Sigmoid colon (tissue), 6 donors: ENCODE measurements at regions not wholly inside any gene's neighbourhood (a gene's known extent, or its start where the extent isn't known, plus 50 kb on each side); places are given as distances from the start of the nearest gene placed in this dataset.

Experiments used
- DNase-seq: peaks from one replicate; pipeline ENCODE4 v3.0.0-alpha.2; 2019
- H3K27ac ChIP-seq, 4 donors: fragments of 200-600 bp; sonication (generic); one replicate each; pipeline ENCODE4 v1.5.1; 2016 to 2019; ENCODE audit warnings: mild to moderate bottlenecking in 1 of 4
- H3K27me3 ChIP-seq, 3 donors: fragments of 200-600 bp; sonication (generic); one replicate each; pipeline ENCODE4 v1.5.1; 2019; ENCODE audit warnings: mild to moderate bottlenecking in 1 of 3
- H3K36me3 ChIP-seq, 4 donors: fragments of 200-600 bp; sonication (generic); one replicate each; pipeline ENCODE4 v1.5.1; 2016 to 2019
- H3K4me1 ChIP-seq, 4 donors: fragments of 200-600 bp; sonication (generic); one replicate each; pipeline ENCODE4 v1.5.1; 2017 to 2019
- H3K4me3 ChIP-seq, 4 donors: fragments of 200-600 bp; sonication (generic); one replicate each; pipeline ENCODE4 v1.5.1; 2017 to 2019; ENCODE audit warnings: mild to moderate bottlenecking in 2 of 4, moderate library complexity in 1 of 4
- H3K9me3 ChIP-seq, 4 donors: fragments of 200-600 bp in 3 of 4; sonication (generic) in 3 of 4; one replicate each; pipeline versions ENCODE4 v1.5.1 to v1.6.1; 2013 to 2019
- CTCF ChIP-seq, 4 experiments: fragments of 450-650 bp in 3 of 4; fragments of 200-600 bp in 1 of 4; IDR thresholded peaks; one replicate each; pipeline ENCODE4 v1.5.1; 2016 to 2019; ENCODE audit warnings: antibody characterized with exemption in 4 of 4, mild to moderate bottlenecking in 3 of 4, moderate library complexity in 2 of 4
- EP300 ChIP-seq, 4 donors: sonication (generic); formaldehyde crosslinking; IDR thresholded peaks; one replicate each; pipeline ENCODE4 v1.6.1; 2017; ENCODE audit warnings: antibody characterized with exemption in 4 of 4
- POLR2A ChIP-seq, 2 donors: fragments of 450-650 bp; IDR thresholded peaks; one replicate each; pipeline ENCODE4 v1.6.1; 2016; ENCODE audit warnings: antibody characterized with exemption in 2 of 2, mild to moderate bottlenecking in 2 of 2, moderate library complexity in 2 of 2
- POLR2AphosphoS5 ChIP-seq, 4 donors: sonication (generic); formaldehyde crosslinking; IDR thresholded peaks; one replicate each; pipeline ENCODE4 v1.6.1; 2017; ENCODE audit warnings: antibody characterized with exemption in 4 of 4
- WGBS, 2 donors: extraction: QIAGEN DNeasy Blood & Tissue Kit; methylation state at CpG; one replicate each; pipeline ENCODE4 v1.1.7; 2013; 5-methylcytosine and 5-hydroxymethylcytosine counted together
- intact Hi-C: fragments of 100-400 bp; cut with DNase I; formaldehyde crosslinking; loops from one replicate; pipeline ENCODE4 v1.15.1; 2023
- donor health status: healthy with polysubstance abuse.
- donor health status: healthy.

DNA sequence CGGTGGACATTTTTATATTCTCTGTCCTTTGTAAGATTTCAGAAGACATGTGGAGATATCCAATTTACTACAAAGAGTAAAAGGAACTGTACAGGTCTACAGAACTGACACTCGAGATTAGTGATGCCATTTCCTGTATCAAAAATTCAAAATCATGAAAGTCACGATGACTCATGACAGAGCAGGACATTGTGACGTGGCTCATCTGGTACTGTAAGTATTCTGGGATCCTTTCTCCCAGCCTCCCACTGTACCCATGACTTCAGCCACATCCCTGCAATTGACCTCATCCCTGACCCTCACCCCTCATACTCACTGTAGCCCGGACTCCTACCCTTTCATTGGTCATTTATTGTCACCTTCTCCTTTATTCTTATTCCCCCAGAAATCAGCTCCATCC lies 736.5 kb downstream of the EPHA4 start:
- no peaks in the 10 kb centered on the region for H3K9me3 ChIP-seq
- peaks cover 0 to 9% (median 0%) of the 10 kb centered on the region in 4 donors for H3K4me1 ChIP-seq
- H3K4me3 ChIP-seq = no peak overlapping the region
- H3K36me3 ChIP-seq = no peaks in the 10 kb centered on the region
- no peak for DNase-seq
- 68 to 72% methylated on average over 5 of the region's 5 CpGs for WGBS, 2 donors
- TF ChIP-seq POLR2AphosphoS5 (IDR thresholded peaks at IDR 0.05) (no peak), POLR2A (IDR thresholded peaks at IDR 0.05) (no peak), CTCF (IDR thresholded peaks at IDR 0.05) (no peak), EP300 (IDR thresholded peaks at IDR 0.05) (no peak)
- intact Hi-C loops = no loop called here
- no peaks in the 10 kb centered on the region for H3K27me3 ChIP-seq
- no peak overlapping the region for H3K27ac ChIP-seq

- Histone ChIP-seq H3K27me3 (no peaks in the 10 kb centered on the region), H3K9me3 (no peaks in the 10 kb centered on the region), H3K4me1 (peaks cover 0 to 9% (median 0%) of the 10 kb centered on the region in 4 donors), H3K36me3 (no peaks in the 10 kb centered on the region), H3K27ac (no peak overlapping the region), H3K4me3 (no peak overlapping the region)
- 76 to 79% methylated on average over 2 of the region's 2 CpGs for WGBS, 2 donors
- intact Hi-C loops = no loop called here
- no peak for DNase-seq
- TF ChIP-seq POLR2A (IDR thresholded peaks at IDR 0.05) = no peak
- TF ChIP-seq POLR2AphosphoS5 (IDR thresholded peaks at IDR 0.05) = no peak
- TF ChIP-seq CTCF (IDR thresholded peaks at IDR 0.05) = no peak
- TF ChIP-seq EP300 (IDR thresholded peaks at IDR 0.05) = no peak
Measured at GRCh38 chr2:220837226-220837625, 734.9 kb downstream of the EPHA4 start.

DNA sequence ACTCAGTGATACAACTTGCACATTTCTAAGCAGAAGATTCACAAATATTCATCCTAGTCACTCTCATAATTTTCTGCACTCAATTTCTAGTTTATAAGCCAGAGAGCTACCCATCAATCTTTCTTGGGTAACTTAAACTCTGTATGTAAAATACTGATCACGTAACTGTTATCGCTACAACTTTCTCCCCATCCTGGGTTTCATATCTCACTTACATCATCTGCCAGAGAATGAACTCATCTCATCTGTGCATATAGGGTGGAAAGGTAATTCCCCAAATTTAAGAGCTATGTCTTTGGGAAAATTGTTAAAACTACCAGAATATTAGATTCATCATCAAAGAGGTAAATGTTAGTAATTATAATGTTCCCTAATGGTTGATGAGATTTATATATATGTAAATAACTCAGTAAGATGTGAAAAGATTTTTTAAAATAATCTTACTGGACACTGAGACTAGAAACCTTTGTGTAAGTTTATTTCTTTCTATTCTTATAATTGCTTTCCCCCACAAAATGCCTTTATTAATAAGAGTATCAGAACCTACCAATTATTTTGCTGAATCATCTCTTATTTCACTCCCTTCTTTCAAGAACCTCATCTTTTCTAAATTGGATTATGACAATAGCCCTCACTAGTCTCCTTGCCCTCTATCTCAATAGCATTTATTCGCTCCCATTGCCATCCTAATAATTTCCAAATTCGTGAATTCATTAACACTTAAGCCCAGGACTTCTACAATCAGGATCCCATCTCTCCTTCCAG lies 729.0 kb downstream of the EPHA4 start:
- Histone ChIP-seq H3K36me3 (no peaks in the 10 kb centered on the region), H3K4me3 (no peak overlapping the region), H3K27me3 (no peaks in the 10 kb centered on the region), H3K27ac (no peak overlapping the region), H3K4me1 (no peaks in the 10 kb centered on the region), H3K9me3 (no peaks in the 10 kb centered on the region)
- no peak for DNase-seq
- WGBS, 2 donors = 90% methylated on average over 4 of the region's 4 CpGs
- intact Hi-C loops = loop anchor here (5.0 kb wide), 1 partner anchor 734 kb away; no protein-coding TSS in a partner anchor
- TF ChIP-seq POLR2AphosphoS5 (IDR thresholded peaks at IDR 0.05) = no peak
- no peak for TF ChIP-seq EP300 (IDR thresholded peaks at IDR 0.05)
- no peak for TF ChIP-seq POLR2A (IDR thresholded peaks at IDR 0.05)
- TF ChIP-seq CTCF (IDR thresholded peaks at IDR 0.05) = no peak

DNA sequence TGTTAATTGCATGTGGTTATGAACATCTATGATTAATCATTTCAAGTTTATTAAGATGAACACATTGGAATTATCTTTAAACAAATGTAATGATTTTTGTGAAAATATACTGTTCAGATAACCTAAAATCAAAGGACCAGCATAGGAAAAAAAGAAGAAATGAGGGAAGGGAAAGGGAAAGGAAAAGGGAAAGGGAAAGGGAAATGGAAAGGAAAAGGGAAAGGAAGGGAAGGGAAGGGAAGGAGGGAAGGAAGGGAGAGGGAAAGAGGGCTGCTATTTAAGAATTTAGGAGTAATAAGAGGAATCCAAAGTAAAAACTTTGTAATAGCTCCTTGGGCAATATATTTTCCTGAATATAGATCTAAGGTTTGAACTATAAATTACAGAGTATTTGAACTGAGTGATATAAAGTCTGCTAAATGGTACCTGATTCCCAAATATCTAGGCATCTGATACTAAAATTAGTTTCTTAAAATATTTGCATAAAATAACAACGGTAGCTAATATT lies 726.3 kb downstream of the EPHA4 start:
- Histone ChIP-seq H3K9me3 (no peaks in the 10 kb centered on the region), H3K4me3 (no peak overlapping the region), H3K4me1 (no peaks in the 10 kb centered on the region), H3K27ac (no peak overlapping the region), H3K36me3 (no peaks in the 10 kb centered on the region), H3K27me3 (no peaks in the 10 kb centered on the region)
- no peak for DNase-seq
- TF ChIP-seq POLR2A (IDR thresholded peaks at IDR 0.05) (no peak), CTCF (IDR thresholded peaks at IDR 0.05) (no peak), EP300 (IDR thresholded peaks at IDR 0.05) (no peak), POLR2AphosphoS5 (IDR thresholded peaks at IDR 0.05) (no peak)
- 93 to 97% methylated on average over 1 of the region's 1 CpG for WGBS, 2 donors
- intact Hi-C loops = no loop called here
